Astrocyte (in vitro differentiated cells and primary cell): ENCODE measurements at regions not wholly inside any gene's neighbourhood (a gene's known extent, or its start where the extent isn't known, plus 50 kb on each side); places are given as distances from the start of the nearest gene placed in this dataset.

Source experiments
- CTCF ChIP-seq: IDR thresholded peaks from 2 replicates; pipeline ENCODE4 v1.5.1; 2011; ENCODE audit warnings: low read depth, mild to moderate bottlenecking, inconsistent platforms, low read length, moderate library complexity; ENCODE audit not compliant: insufficient read depth
- EZH2 ChIP-seq: IDR thresholded peaks from 2 replicates; pipeline ENCODE4 v1.6.1; 2012; ENCODE audit warnings: mild to moderate bottlenecking, low read length, inconsistent platforms; ENCODE audit not compliant: insufficient read depth

GRCh38 chr4:154984616-154985015 is 203.5 kb downstream of the RBM46 start:
- TF ChIP-seq CTCF (no peak), EZH2 (no peak)
